Keratinocyte (primary cell): ENCODE measurements at regions not wholly inside any gene's neighbourhood (a gene's known extent, or its start where the extent isn't known, plus 50 kb on each side); places are given as distances from the start of the nearest gene placed in this dataset.

Experiments used
- DNase-seq: peaks from one replicate; pipeline ENCODE4 v3.0.0-alpha.2; 2011; ENCODE audit warnings: low read depth, missing footprints, low spot score
- FAIRE-seq: peaks from 2 replicates; lab custom pipeline; 2011; peaks lifted over from hg19 to GRCh38; lab: Jason Lieb, UNC
- H2AFZ ChIP-seq: 2 replicates; pipeline ENCODE4 v1.6.0; 2012; ENCODE audit warnings: low read length, control low read depth, inconsistent platforms; ENCODE audit not compliant: control insufficient read depth
- H3K27ac ChIP-seq: 2 replicates; pipeline ENCODE4 v1.5.1; 2011; ENCODE audit warnings: low read length; ENCODE audit not compliant: control insufficient read depth, insufficient read depth
- H3K27me3 ChIP-seq: 3 replicates; pipeline ENCODE4 v1.6.0; 2011; ENCODE audit warnings: low read length; ENCODE audit not compliant: control insufficient read depth, insufficient read depth; ENCODE audit errors: extremely low read depth
- H3K36me3 ChIP-seq, 2 experiments: 2 replicates in 1 of 2; 3 replicates in 1 of 2; pipeline ENCODE4 v1.5.1; 2011; ENCODE audit warnings: low read length in 2 of 2, mild to moderate bottlenecking in 1 of 2; ENCODE audit not compliant: control insufficient read depth in 2 of 2, insufficient read depth in 2 of 2; ENCODE audit errors: extremely low read depth in 1 of 2
- H3K4me1 ChIP-seq: 3 replicates; pipeline ENCODE4 v1.5.1; 2011; ENCODE audit warnings: low read length; ENCODE audit not compliant: control insufficient read depth, insufficient read depth; ENCODE audit errors: extremely low read depth
- H3K4me2 ChIP-seq: 3 replicates; pipeline ENCODE4 v1.6.0; 2011; ENCODE audit warnings: low read depth, low read length; ENCODE audit not compliant: control insufficient read depth, insufficient read depth; ENCODE audit errors: extremely low read depth
- H3K4me3 ChIP-seq, 3 experiments: fragments of 200-600 bp in 1 of 3; sonication (generic) in 1 of 3; 2 replicates in 2 of 3; 3 replicates in 1 of 3; pipeline ENCODE4 v1.5.1; 2011 to 2016; ENCODE audit warnings: low read length in 3 of 3, mild to moderate bottlenecking in 3 of 3, control low read depth in 2 of 3, inconsistent platforms in 1 of 3, low read depth in 1 of 3, mixed read lengths in 1 of 3, mixed run types in 1 of 3, moderate library complexity in 1 of 3; ENCODE audit not compliant: control insufficient read depth in 2 of 3, insufficient read depth in 2 of 3; ENCODE audit errors: extremely low read depth in 1 of 3
- H3K79me2 ChIP-seq: 2 replicates; pipeline ENCODE4 v1.6.0; 2012; ENCODE audit warnings: low read length; ENCODE audit not compliant: control insufficient read depth, insufficient read depth
- H3K9ac ChIP-seq: 3 replicates; pipeline ENCODE4 v1.6.0; 2011; ENCODE audit warnings: low read length; ENCODE audit not compliant: control insufficient read depth, insufficient read depth; ENCODE audit errors: extremely low read depth
- H3K9me1 ChIP-seq: 3 replicates; pipeline ENCODE4 v1.6.0; 2011; ENCODE audit warnings: low read length; ENCODE audit not compliant: control insufficient read depth, insufficient read depth; ENCODE audit errors: extremely low read depth
- H3K9me3 ChIP-seq: 2 replicates; pipeline ENCODE4 v1.5.1; 2012; ENCODE audit warnings: low read depth, low read length; ENCODE audit not compliant: control insufficient read depth
- H4K20me1 ChIP-seq: 3 replicates; pipeline ENCODE4 v1.6.0; 2011; ENCODE audit warnings: low read length; ENCODE audit not compliant: control insufficient read depth, insufficient read depth; ENCODE audit errors: extremely low read depth
- CTCF ChIP-seq, 3 experiments: IDR thresholded peaks in 1 of 3; conservative IDR thresholded peaks in 1 of 3; optimal IDR thresholded peaks in 1 of 3; 2 replicates in 2 of 3; 3 replicates in 1 of 3; pipeline versions ENCODE3 to v1.5.1; 2011; ENCODE audit warnings: low read length in 3 of 3, mild to moderate bottlenecking in 3 of 3, moderate library complexity in 2 of 3, control low read depth in 1 of 3, inconsistent platforms in 1 of 3; ENCODE audit not compliant: insufficient read depth in 2 of 3; ENCODE audit errors: extremely low read depth in 1 of 3
- EZH2 ChIP-seq: IDR thresholded peaks from one replicate; pipeline ENCODE4 v1.6.1; 2012; ENCODE audit warnings: inconsistent platforms, mild to moderate bottlenecking, low read length, moderate library complexity
- dilution Hi-C: fragments of 300-500 bp; cut with MboI; formaldehyde crosslinking; loops from one replicate; pipeline ENCODE4 v1.7.0; 2020; ENCODE audit warnings: low sequenced_read_pairs; ENCODE audit not compliant: extremely low pct_ligation_motif_present

GRCh38 chr2:238557936-238558335 lies 131.2 kb downstream of the ASB1 start:
- no peak overlapping the region for H2AFZ ChIP-seq
- H3K4me1 ChIP-seq = no peaks in the 10 kb centered on the region
- TF ChIP-seq EZH2 (no peak), CTCF (optimal IDR thresholded peaks at IDR 0.05 in 1 of 3, IDR thresholded peaks at IDR 0.05 in 1 of 3, conservative IDR thresholded peaks at IDR 0.05 in 1 of 3; ENCODE audit: extremely low read depth in 1 of 3, insufficient read depth in 2 of 3, low read length in 3 of 3) (no peak)
- no peak overlapping the region for H3K9ac ChIP-seq
- no peak overlapping the region for H3K4me2 ChIP-seq
- no peaks in the 10 kb centered on the region for H3K27me3 ChIP-seq
- DNase-seq = no peak
- no peaks in the 10 kb centered on the region for H3K36me3 ChIP-seq
- dilution Hi-C loops = no loop called here
- H3K9me3 ChIP-seq = no peaks in the 10 kb centered on the region
- no peaks in the 10 kb centered on the region for H3K9me1 ChIP-seq
- H3K79me2 ChIP-seq = no peaks in the 10 kb centered on the region
- no peak for FAIRE-seq
- no peak overlapping the region for H3K4me3 ChIP-seq
- H3K27ac ChIP-seq = no peak overlapping the region
- no peaks in the 10 kb centered on the region for H4K20me1 ChIP-seq

GRCh38 chr2:238558456-238559099 lies 131.9 kb downstream of the ASB1 start:
- H4K20me1 ChIP-seq = no peaks in the 10 kb centered on the region
- H3K9ac ChIP-seq = no peak overlapping the region
- H3K4me1 ChIP-seq = no peaks in the 10 kb centered on the region
- TF ChIP-seq CTCF (optimal IDR thresholded peaks at IDR 0.05 in 1 of 3, IDR thresholded peaks at IDR 0.05 in 1 of 3, conservative IDR thresholded peaks at IDR 0.05 in 1 of 3; ENCODE audit: extremely low read depth in 1 of 3, insufficient read depth in 2 of 3, low read length in 3 of 3) (no peak), EZH2 (no peak)
- H2AFZ ChIP-seq = no peak overlapping the region
- no peak for FAIRE-seq
- H3K36me3 ChIP-seq = no peaks in the 10 kb centered on the region
- no peaks in the 10 kb centered on the region for H3K27me3 ChIP-seq
- no peaks in the 10 kb centered on the region for H3K79me2 ChIP-seq
- dilution Hi-C loops = no loop called here
- H3K4me3 ChIP-seq = no peak overlapping the region
- no peak for DNase-seq
- H3K27ac ChIP-seq = no peak overlapping the region
- no peaks in the 10 kb centered on the region for H3K9me1 ChIP-seq
- H3K4me2 ChIP-seq = no peak overlapping the region
- H3K9me3 ChIP-seq = no peaks in the 10 kb centered on the region
